CD4-positive, alpha-beta T cell treated with Interleukin-12 subunit alpha and Interleukin-12 subunit beta, for 1 hour (primary cell): ENCODE measurements at regions not wholly inside any gene's neighbourhood (a gene's known extent, or its start where the extent isn't known, plus 50 kb on each side); places are given as distances from the start of the nearest gene placed in this dataset.
"Not testable (repeated sequence)": the region's sequence is repeated elsewhere in the genome, so short reads cannot be mapped to it uniquely, and the experiment has no call there.

Experiments used
- DNase-seq: peaks from one replicate; pipeline ENCODE4 v3.0.0-alpha.2; 2020

DNA sequence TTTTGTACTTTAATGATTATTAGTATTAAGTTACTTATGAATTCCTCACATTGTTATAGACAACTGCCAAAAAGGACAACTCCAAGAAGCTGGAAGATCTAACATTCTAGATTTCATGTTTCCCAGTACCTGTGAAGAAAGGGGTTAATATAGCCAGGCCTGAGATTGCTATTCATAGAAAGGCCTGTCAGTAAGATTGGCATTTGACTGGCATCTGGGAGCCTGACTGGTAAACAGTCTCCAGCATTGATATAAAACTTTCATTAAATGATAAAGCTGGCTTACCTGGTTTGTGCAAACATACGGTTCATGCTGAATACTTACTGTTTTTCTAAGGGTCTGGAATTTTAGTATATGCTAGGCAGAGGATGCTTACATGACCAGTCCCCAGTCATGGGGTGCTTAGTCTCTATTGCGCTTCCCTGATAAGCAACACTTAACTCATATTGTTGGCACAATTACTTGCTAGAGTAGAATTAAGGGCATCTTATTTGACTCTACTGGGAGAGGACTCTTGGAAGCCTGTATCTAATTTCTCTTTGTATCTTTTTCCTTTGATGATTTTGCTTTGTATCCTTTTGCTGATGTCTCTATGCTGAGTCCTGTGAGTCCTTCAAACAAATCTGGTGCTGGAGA, 340.4 kb upstream of the SEMA6A start:
- DNase-seq: no peak

DNA sequence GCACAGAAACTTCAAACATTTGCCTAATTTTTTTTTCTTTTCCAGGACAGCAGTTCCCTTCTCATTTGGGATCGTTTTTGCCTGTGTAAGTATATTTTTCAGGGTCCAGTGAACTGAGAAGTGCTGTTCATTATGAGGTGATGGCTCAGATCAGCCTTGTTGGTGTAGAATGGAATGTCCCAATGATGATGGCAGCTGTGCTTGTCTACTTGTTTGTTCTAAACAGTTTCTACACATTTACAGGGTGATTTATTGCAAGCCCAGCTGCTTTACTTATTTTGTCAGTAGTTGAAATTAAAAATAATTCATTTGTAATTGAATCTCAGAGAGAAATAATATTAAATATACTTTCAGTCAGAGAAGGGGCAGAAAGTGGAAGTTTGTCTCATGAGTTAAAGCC, 337.6 kb upstream of the SEMA6A start:
- DNase-seq: no peak

DNA sequence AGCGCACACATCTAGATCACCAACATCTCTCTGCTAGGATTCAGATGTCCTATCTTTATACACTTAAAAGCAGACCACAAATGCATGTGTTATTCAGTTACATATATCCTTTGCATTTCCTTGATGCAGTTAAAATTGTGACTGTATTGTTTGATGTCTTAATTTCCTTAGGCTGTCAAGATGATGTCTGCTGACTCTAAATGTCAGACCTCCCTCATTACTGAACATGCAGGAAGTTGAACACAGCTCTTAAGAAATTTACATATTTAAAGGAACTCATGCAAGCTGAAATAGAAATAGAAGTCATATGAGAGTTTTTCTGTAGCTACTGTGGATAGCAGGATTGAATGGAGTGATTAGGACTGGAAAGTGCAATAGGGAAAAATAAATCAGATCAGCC, 336.5 kb upstream of the SEMA6A start:
- no peak for DNase-seq

DNA sequence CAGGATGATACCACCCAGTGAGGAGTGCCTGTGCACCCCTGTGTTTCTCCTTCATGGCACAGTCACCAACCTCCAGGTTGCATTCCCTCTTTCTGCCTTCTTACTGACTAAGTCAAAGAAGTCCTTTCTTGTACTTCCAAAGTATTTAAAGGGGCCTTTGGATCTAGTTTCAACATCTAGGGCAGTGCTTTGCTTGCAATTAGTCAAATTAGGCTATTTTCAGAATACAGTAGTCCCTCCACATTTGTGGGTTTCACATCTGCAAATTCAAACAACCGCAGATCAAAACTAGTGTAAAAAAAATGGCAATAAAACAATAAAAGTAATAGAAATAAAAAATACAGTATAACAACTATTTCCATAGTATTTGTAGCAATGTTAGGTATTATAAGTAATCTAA, 333.9 kb upstream of the SEMA6A start:
- DNase-seq: no peak

DNA sequence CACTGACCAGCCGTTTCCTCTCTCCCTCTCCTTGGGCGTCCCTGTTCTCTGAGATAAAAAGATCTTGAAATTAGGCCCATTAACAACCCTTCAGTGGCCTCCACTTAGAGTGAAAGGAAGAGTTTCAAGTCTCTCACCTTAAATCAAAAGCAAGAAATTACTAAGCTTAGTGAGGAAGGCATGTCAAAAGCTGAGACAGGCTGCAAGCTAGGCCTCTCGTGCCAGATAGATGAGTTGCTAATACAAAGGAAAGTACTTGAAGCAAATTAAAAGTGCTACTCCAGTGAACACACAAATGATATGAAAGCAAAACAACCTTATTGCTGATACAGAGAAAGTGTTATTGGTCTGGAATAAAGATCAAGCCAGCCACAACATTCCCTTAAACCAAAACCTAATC, 331.3 kb upstream of the SEMA6A start:
- DNase-seq: no peak

DNA sequence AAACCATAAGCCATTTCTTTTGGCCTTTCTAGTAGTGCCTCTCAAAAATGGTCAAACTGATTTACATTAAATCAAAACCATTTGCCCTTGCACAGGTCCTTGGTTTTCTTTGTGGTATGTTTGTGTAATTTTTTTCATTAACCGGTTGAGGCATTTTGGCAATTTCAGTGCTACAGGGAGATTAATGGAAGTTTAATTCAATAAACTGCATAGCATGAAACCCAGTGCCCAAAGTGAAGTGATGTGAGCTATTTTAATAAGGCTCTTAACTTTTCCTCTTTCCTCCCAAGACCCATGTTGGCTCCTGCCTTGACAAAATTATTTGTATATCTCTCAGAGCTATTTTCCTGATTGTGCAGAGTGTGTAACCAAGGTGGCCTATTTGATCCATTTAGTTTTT, 326.2 kb upstream of the SEMA6A start:
- no peak for DNase-seq

DNA sequence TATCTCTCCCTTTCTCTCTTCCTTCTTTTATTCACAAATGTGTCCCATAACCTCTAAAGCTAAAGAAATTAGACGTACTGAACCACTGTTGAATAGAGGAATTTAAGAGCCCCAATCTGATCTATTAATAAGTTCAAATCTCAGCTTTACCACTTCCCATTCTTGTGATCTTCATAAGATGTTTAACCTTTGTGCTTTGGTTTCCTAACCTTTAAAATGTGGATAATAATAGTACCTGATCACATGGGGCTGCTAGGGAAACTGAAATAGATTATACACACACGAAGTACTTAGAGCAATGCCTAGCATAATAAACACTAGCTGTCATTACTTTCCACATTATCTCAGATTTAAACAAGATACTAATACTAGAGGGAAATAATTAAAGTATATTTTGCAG, 324.3 kb upstream of the SEMA6A start:
- DNase-seq: no peak

DNA sequence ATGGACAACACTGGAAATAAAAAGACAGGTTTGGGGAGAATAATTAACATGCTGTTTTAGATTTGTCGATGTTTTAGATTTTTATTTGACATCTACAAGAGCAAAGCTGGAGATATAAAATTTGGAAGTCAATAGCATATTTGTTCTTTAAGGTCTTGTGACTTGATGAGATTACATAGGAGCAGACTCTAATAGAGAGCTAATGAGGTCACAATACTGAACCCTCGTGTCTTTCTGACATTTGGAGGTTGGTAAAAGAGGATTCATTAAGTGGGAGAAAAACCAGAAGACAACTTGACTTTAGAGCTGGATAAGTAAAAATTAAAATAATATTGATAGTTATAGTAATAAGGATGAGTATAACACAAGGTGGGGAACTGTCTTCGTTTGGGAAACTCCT, 322.7 kb upstream of the SEMA6A start:
- DNase-seq: no peak

DNA sequence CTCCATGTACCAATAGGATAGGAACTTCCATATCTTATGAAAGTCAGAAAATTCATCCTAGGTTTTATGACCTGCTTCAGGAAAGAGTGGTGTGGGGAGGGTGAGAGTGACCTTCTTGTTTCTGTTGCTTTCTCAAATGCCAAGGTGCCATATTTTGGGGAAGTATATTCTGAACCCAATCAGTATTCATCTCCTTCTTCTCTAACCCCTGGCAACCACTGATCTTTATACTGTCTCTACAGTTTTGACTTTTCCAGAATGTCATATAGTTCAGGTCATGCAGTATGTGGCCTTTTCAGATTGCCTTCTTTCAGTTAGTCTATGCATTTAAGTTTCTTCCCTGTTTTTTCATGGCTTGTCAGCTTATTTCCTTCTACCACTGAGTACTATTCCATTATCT, 321.4 kb upstream of the SEMA6A start:
- DNase-seq: no peak

DNA sequence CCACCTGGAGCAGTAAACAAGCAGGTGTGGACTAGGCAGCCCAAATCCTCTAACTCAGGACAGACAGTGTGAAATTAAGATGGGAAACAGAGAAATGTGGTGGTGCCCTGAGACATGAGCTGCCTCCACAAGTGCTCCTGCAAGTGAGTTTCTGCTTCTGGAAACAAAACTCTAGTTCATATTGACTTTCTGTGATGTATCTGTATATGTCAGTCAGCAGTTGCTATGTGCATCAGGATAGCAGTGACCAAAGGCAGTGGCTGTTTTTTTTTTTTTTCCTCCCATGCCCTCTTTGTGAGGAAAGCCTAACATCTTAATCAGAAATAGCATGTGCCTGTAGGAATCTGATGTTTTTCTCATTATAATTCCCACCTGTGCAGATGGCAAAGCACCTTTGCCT, 318.4 kb upstream of the SEMA6A start:
- DNase-seq: no peak

DNA sequence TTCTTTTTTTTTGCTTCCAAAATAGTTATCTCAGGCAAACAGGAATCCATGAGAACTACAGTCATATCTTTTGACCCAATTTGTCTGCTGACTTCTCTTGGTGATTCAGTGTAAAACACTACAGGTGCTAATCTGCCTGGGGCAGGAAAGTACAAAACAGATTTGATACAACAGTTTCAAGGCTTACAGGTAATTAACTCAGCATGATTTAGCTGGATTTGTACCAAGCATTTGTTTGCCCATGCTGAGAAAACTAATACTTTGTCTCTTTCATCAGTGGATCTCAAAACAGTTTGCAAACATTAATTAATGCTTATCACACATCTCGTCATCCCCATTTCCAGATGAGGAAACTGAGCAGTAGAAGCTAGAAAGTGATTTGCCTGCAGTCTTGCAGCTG, 312.5 kb upstream of the SEMA6A start:
- DNase-seq: no peak

DNA sequence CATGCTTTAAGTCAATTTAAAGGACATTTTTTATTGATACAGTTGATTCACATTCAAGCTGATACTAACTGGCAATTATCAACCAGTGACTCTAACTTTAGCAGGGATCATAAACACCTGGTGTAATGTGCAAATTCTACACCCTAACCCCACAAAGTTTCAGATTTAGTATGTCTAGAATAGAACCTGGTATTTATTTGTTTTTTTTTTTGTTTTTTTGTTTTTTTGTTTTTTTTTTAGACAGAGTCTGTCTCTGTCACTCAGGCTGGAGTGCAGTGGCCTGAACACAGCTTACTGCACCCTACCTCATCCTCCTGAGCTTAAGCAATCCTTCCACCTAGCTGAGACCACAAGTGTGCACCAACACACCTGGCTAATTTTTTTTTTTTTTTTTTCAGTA, 311.2 kb upstream of the SEMA6A start:
- DNase-seq: no peak

DNA sequence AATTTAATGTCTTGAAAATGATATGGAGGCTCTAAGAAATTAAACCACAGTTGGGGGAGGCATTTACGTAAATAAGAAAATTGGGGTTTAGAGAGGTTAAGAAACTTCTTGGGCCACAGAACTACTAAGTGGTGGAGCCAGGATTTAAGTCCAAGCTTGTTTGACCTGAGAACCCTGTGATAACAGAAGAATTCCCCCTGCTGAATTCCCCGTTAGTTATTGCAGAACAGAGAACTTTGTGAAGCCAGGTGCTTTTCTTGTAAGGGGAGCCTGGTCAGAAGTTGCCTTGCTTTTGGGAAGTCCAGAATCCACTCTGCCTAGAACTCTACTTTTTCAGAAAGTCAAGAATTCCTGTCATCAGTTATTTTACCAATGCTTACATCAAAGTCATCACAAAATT, 309.3 kb upstream of the SEMA6A start:
- no peak for DNase-seq

DNA sequence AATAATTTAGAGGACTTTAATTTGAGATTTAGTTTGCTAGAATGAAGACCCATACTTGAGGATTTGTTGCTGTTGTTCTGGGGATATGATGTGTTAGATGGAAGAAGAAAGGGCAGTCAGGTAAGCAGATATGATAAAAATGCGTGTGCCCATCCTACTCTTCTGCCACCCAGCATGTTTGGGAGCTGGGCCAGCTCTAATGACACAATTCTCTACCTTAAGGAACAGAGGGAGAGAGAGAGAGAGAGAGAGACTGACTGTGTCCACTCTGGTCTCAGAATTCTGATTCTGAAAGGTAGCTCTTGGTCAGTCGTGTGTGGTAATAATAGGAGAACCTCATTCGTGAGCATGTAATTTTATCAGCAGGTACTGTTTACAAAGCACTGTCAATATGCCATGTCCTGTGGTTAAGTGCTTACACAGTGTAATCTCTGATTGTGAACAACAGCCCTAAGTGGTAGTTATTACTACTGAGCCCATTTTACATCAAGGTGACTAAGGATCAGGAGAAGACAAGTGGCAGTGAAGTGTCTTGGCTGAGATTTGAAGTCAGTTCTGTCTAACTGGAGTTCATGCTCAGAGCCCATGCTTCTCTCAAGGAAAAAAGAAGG, 307.4 kb upstream of the SEMA6A start:
- DNase-seq: no peak

DNA sequence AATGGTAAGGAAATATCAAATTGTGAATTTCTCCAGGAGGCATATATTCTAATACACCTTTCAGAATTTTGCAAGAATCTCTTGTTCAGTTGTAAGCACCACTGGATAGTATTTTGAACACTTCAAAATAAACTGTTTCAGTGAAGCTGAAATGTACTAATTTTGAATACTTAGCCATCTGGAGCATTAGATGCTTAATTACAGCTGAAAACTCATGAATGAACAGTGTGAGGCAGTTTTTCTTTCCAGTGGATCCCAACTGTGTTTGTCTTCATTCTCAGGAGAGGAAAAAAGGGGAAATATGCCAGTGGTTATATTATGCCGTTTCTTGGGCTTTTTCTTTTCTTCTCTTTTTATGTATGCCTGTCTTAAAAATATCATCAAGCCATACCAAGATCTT, 306.0 kb upstream of the SEMA6A start:
- DNase-seq: no peak

DNA sequence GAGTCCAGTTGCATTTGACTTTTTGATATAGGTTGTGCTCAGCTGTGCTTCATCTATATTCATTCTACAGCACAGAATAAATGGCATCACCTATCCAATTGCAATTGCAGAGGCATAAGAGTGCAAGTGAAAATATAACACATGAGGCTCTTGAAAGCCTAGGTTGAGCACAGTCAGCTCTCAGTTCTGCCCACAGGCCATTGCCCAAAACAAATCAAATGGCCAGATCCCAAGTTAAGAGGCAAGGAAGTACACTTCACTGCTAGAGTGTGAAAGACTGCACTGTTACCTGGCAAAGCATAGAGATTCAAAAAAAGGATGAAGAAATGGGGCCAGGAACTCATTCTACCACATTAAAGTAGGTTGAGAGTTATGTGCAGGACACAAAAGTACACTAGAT, 305.5 kb upstream of the SEMA6A start:
- DNase-seq: no peak

DNA sequence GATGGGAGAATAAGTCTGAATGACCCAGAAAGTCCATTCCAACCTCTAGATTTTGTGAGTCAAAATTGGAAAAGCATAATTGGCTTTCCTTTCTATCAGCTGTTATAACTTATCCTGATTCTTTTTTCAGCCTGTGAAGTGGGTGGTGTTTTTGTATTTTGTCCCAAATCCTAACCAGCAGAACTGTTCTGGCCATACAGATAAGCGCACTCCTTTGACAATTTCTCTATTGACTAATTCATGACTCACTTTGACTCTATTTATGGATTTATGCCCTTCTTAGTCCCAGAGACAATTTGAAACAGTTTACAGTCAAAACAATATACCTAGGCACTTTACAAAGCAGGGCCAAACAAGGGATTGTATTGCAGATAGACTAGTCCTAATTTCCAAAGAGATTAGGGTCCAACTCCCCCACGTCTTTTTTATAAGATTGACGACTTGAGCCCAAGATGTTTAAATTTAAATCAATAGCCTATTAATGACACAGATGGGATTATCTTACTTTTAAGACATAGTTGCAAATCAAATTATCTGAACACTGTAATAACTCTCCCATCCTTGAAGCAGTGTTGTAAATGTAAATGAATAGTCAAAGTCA, 301.7 kb upstream of the SEMA6A start:
- no peak for DNase-seq

DNA sequence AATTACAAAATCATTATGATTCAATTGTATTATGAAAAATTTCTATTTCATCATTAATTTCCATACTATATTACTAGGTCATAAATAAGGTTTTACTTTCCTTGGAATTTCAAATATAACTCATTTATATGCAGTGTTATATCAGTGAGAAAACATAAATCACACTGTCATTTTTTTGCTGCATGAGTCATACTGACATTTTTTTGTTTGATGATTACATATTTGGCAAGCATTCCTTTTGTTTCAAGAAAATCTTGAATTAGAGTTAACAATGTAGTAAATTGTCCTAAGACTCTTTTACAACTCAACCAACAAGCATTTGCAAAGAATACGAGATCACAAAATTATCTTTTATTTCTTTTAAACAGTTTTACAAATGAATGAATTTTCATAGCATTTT, 298.4 kb upstream of the SEMA6A start:
- no peak for DNase-seq

DNA sequence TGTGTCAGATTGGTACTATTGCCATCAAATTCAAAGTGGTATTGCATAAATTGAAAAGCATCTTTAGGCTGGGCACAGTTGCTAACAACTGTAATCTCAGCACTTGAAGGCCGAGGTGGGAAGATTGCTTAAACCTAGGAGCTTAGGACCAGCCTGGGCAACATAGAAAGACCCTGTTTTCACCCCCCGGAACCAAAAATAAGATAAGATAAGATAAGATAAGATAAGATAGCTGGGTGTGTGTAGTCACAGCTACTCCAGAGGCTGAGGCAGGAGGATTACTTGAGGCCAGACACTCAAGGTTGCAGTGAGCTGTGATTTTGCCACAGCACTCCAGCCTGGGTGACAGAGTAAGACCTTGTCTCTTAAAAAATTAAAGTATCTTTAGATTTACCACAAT, 297.9 kb upstream of the SEMA6A start:
- no peak for DNase-seq

DNA sequence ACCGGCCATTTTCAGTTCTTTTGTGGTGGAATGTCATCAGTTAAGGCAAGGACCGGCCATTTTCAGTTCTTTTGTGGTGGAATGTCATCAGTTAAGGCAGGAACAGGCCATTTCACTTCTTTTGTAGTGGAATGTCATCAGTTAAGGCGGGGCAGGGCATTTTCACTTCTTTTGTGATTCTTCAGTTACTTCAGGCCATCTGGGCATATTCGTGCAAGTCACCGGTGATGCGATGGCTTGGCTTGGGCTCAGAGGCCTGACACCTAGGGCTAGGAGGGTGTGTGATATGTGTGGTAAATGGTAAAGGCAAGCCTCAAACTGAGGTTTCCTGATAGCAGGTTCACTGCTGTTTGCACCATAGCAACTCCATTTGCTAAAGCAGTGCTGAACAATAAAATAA, 293.2 kb upstream of the SEMA6A start:
- DNase-seq: not testable (repeated sequence)

DNA sequence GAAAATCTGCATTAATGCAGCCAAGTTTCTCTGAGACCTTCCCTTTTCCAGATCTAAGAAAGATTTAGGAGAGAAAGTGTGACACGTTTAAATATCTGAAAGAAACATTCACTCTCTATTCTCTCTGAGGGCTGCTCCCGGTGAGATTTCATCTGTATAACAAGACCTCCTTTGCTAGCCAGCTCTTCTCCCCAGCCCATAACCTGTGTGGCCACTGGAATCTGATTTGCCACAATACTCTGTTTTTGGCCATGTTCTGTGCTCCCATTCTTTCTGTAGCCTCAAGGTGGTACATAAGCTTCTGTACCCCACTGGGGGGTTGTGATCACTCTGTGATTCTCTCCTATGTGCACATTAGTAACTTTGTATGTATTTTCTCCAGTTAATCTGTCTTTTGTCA, 291.0 kb upstream of the SEMA6A start:
- no peak for DNase-seq

DNA sequence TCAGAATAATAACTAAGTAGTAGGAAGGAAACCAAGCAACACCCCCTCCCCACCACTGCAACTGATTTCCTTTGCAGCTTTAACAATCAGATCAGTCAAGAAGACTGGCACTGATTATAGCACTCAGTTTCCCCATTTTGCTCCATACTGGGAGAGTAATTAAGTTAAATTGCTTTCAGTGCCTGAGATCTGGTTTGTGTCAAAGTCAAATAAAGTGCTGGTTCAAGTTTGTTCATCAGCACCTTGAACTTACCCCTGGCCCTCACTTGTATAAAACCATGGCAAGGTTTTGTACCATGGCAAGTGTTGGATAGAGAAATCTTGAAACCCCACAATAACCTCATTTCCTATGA, 290.2 kb upstream of the SEMA6A start:
- DNase-seq: no peak

DNA sequence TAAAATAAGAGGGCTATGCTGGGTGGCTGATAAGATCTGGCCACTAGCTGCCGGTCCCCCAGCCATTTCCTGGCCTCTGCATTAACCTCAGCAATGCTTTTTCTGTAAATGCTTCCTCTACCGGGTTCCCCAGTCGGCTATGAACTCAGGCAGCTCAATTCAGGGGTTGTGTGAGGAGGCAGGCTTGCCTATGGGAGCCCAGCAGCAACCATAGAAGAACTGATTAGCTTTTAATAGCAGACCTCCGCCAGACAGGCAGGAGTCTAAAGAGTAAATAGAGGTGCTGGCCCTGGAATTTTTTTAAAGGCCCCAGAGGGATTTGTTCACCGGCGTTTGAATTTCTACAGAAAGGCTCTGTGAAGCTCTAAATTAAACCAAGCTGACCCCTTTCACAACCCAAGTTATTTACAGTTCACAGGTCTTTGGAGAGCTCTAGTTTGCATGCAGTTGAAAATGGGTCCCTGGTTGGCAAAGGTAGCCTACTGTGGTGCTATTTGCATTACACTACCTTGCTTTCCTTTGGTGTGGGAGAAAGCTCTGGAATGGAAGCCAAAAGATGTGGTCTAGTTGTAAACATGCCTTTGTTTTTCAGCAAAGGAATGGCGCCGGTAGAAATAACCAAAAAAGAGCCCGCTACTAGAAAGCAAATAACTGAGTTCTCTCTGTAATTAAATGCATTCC, 289.7 kb upstream of the SEMA6A start:
- DNase-seq: no peak

DNA sequence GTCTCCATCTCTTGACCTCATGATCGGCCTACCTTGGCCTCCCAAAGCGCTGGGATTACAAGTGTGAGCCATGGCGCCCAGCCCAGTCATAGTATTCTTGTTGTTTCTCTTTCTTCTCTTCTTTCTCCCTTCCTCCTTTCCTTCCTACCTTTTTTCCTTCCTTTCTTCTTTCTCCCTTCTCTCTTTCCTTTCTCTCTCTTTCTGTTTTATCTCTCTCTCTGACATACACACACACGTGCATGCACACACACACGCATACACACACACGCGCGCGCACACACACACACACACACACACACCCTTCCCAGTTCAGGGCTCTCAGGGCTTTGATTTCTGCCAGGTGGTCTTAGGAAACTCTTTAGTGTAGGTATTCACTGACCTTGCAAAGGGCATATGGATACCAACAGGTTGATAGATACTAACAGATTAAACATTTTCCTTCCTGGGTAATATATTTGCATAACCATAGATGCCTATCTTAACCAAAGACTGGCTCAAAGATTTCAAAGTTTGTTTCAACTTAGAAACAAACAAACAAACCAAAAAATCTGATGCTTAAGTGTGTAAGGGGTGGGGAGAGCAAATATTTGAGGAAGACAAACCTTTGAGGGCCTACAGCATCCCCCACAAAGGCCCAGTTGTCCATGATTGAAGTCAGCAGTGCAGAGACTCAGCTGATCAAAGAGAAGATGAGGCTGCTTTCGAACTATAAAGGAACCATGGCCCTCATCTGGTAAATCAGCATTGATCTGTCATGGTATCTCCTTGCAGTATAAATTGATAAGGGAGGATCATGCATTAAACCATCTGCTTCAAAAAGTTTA, 288.2 kb upstream of the SEMA6A start:
- no peak for DNase-seq
